ENCODE measurements at regions not wholly inside any gene's neighbourhood (a gene's known extent, or its start where the extent isn't known, plus 50 kb on each side); places are given as distances from the start of the nearest gene placed in this dataset.

DNA sequence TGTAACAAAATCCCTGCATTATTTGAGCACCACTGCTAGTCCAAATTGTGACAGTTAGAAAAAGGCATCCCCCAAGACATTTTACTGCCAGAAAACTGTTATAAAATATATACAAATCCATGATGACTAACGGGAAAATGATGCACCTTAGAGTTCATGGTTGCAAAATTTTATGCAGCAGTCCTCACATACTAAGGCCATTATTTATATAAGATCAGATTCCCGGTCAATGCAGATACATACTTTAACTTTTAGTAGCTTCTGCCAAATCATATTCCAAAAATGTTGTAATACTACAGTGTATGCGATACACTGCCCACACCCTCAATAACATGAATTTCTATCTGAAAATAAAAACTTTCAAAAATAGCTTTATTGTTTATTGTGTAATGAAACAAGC, 239.9 kb upstream of the ZNF32 start:
- DNase-seq = no peak

DNA sequence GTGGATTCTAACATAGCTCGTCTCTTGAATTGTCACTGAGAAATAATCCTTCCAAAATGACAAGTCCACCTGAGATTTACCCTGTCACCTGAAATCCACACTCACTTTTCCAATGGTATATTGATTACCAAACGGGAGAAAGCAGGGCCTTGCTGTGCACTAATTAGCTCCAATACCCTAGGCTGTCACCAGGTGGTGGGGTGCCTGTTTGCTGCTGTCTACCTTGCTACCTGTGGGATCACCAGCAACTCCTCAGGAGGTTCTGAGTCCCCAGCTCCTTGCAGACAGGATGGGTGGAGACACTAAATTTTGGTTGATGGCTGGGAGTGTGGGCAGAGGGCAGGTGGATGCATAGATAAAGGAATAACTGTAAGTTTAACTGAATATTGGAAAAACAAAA, 237.2 kb upstream of the ZNF32 start:
- DNase-seq = no peak

DNA sequence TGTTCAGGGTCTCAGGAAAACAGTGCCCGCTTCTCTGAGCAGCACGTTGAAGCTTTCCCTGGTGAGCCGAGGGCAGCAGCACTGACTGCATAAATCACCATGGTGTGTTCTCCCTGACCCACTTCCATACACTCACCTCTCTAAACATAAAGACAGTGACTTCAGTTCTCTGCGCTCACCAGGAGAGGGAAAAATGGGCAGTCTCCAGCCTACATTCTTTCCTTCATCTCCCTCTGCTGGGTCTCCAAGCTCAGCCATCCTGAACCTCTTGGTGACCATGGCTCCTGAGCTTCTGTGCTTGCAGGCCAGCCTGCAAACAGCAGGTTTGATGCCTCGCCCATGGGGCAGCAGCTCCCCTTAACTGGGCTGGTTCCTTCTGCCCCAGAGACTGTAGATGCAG, 236.6 kb upstream of the ZNF32 start:
- DNase-seq = no peak

DNA sequence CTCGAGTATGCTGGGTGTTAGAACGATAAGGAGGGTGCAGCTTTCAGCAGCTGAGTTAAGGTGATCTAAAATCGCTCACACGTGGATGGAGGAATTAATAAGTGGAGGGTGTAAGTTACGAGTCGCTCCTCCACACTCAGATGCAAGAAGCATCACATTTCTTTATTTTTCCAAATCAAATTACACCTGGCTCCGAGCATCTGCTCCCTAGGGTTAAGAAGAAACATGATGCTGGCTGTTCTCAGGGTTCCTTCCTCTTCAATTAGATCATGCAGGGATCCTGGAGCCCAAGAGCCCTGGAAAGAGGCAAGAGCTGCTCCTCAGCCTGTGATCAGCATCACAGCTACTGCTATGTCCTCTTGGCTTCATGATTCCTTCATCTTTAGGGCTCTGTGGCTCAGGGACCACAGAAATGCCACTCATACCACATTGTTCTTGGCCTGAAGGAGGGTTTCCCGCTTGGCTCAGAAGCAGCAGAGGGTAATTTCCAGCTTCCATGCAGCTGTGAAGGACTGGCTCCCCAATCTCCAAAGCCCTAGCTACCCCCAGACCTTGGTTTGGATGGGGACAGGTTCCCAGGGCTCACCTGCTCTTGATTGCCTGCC, 235.9 kb upstream of the ZNF32 start:
- no peak for DNase-seq

DNA sequence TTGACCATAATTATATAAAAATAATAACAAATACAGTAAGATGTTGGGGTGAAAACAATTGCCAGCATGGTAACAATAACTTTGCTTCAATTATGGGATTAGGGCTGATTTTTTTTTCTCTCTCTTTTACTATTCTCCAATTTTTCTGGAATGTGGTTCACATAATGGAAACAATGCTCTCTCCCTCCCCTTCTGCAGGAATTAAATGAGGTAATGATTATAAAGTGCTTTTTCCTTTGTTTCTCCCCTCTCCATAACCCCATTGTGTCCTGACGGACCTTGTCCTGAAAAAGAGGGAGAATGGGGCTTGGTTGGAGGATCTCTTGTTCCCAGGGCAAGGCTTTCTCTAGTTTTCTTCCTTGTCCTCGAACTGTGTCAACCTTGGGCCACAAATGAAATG, 234.0 kb upstream of the ZNF32 start:
- no peak for DNase-seq

DNA sequence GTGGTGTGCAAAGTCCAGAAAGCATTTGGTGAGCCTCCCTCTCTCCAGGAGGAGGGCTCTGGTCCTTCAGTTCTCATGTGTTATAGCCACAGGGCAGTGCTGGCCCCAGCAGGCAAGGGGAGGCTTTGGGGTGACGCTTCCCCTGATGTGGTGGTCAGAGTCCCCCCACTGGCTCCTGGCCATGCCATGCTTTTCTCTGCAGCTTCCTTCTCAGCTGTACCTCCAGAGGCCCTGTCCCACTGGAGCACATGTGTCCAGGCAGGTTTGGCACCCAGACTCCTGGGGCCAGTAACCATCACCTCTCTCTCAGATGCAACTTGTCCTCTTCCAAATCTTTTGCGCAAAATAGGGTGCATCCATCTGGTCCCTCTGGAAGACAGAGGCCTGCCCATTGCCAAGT, 233.0 kb upstream of the ZNF32 start:
- no peak for DNase-seq

DNA sequence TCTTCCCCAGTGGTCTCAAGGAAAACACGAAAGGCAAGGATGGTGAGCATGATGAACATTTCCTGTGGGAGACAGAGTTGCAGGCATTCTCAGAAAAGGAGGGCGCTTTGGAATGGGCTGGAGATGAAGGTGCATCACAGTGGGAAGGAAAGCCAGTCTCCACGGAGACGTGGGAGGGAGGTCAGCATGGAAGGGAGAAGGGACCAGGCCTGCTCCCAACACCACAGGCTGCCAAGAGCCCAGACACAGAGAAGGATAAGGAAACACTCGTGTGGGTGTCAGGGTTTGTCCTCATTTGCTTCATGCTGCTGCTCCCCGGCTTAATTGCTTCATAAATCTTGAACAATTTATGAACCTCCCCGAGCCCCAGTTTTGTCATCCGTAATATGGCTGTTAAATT, 231.5 kb upstream of the ZNF32 start:
- DNase-seq = no peak

DNA sequence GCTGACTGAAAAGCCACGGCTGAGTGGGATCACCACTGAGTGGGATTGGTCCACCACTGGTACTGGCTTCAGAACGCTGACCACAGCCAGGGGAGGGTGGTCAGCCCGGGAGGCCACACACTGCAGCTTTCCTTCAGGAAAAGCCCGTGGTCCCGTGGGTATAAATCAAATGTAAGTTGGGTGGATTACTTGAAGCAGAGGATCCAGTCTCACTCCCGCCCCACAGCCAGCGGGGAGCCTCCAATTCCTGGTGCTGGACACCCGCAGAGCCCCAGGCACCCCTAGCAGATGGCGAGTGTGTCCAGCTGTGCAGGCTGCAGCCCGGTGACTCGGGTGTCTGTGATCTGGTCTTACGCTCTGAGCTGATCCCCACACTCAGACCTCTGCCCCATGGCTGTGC, 231.1 kb upstream of the ZNF32 start:
- no peak for DNase-seq

DNA sequence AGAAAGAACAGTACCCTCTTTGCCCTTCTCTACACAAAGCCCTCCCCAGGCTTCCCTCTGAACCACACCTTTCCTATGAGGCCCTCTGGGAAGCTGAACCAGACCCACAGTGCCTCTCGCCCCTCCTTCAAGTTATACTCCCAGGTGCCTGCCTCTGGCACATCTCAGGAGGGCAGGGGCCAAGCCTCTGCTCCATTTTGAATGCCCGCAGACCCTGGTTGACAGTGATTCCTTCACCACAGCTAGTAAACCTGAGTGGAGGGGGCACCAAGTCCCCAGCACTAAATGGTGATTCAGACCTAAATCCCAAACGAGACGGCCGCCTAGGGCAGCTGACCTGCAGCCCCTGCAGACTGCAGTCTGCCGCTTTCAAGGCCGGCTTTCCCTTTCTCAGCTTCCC, 230.5 kb upstream of the ZNF32 start:
- no peak for DNase-seq

DNA sequence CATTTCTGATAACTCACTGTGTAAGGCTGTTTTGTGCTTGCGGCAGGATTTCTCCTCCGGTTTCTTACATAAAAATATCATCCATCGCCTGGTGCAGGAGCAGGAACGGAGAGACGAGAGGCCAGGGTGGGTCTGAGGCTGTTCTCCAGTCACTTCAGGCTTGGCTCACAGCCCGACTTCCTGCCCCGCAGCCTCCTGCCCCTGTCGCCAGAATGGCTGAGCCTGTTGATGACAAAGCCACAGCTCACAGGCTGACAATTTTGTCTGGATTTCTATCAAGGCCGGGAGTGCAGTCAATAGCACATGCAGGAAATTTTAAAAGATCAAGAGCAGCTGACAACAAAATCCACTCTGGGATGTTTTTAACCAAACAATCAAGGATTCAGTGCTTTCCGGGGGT, 229.7 kb upstream of the ZNF32 start:
- DNase-seq = no peak

DNA sequence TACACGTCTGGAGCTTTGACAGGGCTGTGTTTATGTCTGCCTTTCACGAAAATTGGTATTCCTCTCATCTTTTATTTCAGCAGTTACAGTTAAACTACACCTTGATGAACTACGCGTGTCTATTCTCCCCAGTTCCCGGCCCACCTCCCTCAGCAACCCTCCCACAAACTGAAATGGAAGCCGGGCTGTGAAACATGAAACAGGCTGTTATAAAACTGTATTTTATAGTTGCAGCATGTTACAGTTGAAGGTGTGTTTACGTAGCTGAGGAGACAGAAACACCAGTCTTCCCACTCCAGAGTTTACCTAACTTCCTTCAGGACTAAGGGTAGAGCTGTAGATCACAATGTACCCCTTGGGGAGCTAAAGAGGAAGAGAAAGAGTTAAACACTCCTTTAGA, 228.3 kb upstream of the ZNF32 start:
- DNase-seq = no peak

DNA sequence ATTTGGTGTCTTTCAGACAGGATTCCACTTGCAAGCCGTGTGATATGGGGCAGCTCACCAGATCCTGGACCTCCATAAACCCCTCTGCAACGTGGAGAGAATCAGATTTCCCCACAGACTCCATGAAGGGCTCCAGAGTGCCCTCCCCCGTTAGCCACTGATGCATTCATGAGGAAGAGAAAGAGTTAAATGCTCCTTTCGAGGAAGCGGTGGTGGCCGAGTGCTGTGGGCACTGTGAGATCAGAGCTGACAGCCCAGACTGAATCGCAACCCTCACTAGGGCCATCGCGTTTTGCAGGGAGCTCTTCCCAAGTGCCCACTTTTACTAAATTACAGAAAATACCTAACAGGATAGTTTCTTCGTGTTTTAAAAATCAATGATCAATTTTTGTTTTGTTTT, 226.3 kb upstream of the ZNF32 start:
- no peak for DNase-seq

DNA sequence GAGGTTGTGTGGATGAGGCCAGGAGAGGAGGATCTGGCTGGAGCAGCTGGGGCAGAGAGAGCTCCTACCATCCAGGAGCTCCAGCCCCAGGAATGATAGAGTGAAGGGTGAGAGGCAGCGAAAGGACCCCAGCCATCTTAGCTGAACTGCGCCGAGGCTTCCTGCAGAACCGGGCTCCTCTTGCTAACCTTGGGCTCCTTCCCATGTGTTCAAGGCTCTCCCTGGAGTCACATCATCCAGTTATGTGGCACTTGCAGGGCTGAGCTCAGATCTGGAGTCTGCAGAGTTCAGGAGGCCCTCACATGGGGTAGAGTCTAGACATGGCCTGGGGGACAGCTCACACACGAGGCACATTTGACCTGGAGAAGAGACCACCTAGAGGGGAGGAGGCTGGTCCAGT, 225.0 kb upstream of the ZNF32 start:
- no peak for DNase-seq

DNA sequence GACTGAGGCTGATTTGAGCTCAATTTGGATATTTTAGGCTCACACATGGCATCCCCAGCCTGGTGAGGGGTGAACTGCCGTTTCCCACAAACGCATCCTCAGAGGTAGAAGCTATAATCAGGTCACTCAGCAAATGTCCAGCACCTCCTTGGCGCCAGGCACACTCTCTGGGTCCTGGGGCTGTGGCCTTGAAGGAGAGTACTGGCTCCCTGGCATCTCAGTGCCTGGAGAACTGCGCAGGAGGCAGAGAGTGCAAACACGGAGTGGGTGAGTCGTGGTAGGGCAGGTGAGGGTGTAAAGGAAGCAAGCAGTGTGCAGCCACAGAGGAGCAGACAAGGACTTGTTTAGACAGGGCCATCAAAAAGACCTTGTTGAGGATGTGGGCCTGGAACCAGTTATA, 224.0 kb upstream of the ZNF32 start:
- no peak for DNase-seq

DNA sequence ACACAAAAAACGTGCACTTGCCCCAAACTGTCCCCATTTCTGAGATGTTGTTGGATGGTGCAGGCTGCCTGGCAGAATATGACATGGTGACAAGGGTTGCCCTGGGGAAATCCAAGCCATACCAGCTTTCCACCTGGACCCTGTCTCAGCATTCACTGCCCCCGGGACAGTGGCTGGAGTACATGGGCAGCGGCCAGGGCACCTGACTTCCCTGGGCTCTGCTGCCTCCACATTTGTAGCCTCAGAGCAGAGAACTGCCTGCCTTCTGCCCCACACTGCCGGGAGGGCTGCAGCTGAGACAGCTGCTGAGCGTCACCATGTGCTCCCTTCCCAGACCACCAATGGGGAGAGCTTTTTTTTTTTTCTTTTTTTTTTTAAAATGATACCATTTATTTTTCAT, 222.9 kb upstream of the ZNF32 start:
- DNase-seq = no peak

DNA sequence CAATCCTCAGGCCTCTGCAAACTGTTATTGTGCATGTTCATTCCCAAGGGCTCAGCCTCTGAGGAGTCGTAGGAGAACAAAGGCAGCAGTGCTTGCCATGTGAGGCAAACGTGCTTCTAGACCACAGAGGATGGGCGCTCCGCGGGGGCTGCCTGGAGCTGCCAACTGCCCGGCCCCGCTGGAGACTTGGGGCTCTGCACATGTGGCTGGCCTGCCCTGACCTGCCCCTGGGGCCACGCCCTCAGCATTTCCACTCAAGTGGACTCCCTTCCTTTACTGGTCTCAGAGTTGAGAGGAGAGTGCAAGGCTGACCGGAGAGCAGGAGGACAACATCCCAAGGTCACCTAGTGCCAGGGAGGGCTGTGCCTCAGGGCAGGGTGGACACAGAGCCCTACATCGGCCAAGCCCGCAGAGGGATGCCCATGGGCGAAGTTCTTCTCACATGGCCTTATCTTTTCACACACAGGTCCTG, 222.3 kb upstream of the ZNF32 start:
- no peak for DNase-seq

DNA sequence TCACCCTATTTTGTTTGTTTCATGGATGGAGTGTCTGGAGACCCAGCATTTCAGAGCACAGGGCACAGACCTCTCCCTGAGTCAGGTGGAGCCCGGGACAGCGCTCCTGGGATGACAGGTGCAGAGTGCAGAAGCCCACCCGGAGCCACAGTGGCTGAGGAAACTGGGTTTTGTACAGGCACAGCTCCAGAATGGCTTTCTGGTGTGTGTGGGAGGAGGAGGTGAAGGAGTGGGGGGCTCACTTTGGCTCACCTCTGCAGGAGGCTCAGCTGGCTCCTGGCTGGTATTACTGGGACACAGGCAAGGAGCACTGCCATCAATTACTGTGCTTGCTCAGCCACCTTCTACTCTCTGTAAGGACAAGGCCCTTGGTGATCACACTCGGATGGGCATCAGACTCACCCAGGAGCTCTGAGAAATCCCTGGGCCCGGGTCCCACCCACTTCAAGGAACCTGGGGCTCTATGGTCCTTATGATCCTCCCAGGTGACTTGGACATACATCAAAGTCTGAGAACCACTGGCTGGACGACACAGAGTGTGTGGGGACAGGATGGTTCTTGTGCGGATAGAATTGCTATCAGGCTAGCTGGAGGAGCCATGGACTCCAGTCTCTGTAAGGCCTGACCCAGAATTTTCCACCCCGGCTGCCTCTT, 221.1 kb upstream of the ZNF32 start:
- DNase-seq = no peak

DNA sequence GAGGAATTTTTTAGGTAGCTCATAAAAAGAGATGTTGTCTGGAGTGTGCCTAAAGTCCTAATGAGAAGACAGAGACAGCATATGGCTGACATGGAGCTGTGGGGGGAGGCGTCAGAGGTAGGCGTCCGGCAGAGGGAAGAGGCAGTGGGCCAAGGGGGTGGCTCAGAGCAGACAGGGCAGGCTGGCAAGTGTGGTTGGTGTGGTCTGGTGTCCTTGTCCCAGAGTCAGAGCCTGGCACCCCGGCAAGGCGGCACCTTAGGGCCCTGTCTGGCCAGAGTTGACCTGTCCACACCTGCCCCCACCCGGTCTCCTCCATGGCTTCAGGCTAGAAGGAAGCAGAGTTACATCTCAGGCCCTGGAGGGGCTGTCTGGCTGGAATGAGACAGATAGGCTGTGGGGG, 220.3 kb upstream of the ZNF32 start:
- DNase-seq = no peak

DNA sequence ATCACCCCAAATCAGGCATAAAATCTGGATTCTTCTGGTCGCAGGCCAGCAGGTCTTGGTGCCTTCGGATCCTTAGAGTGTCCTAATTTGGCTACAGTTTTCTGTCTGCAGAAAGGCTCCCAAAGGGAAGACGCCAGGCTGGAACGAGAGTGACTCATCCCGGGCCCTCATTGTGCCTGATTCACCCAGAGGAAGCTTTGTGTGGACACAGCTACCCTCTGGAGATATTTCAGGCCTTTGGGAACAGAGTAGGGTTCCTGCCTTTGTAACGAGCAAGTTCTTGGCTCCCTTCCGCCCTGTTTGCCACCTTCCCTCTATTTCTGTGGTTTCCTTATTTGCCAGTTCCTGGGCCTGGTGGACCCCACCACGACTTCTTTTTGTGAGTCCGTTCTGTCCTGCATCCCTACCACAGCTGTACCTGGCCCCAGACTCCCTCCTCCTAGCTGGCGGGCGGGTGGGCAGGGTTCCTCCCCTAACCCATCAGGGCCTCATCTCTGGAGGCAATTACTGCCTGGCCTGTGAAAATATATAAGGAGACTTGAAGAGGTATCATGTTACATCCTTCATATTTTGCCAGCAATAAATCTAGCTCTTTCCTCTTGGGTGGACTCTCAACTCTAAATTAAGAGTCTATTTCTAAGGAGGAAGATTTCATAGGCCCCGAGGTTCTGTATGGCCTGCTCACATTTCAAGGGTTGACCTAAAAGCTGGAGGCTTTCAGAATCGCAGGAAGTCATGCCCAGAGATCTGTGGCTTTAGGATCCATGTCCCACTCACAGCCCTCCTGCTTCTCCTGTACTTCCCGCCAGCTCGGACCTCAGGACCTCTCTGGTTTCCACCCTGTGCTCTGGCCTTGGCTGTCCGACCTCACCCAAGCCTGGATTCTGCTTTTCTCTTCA, 219.2 kb upstream of the ZNF32 start:
- no peak for DNase-seq

DNA sequence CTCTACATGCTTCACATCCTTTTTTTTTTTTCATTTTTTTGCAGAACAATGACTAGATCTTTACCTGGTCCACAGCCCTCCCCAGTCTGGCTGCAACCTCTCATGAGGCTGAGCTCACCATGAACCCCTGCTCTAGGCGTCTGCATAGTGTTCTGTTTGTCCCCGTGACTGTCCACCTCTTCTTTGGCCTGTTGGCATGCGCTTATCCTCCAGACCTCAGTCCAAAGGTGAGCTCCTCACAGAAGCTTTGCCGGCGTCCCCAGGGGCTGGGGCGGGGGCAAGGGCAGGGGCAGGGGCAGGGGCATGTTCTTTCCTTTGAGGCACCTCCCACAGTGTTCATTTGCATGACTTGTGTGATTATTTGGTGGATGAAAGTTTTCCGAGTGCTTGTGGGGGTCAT, 218.4 kb upstream of the ZNF32 start:
- DNase-seq = no peak

DNA sequence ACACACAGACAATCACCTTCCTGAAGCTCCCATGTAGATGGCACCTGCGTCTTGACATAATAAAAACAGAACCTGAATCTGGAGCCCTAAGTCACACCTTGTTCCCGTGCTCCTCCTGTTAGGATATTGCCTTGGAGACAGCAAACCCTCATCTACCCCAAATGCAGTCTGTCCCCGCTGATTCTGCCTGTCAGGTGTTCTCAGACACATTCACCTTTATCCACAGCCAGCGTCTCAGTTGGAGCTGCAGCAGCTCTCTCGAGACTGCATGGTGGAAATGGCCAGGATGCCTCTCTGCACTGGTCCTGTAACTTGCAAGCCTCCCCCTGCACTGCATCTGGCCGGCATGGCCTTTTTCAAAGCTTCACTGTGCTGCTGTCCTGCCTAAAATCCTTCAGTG, 218.0 kb upstream of the ZNF32 start:
- no peak for DNase-seq

DNA sequence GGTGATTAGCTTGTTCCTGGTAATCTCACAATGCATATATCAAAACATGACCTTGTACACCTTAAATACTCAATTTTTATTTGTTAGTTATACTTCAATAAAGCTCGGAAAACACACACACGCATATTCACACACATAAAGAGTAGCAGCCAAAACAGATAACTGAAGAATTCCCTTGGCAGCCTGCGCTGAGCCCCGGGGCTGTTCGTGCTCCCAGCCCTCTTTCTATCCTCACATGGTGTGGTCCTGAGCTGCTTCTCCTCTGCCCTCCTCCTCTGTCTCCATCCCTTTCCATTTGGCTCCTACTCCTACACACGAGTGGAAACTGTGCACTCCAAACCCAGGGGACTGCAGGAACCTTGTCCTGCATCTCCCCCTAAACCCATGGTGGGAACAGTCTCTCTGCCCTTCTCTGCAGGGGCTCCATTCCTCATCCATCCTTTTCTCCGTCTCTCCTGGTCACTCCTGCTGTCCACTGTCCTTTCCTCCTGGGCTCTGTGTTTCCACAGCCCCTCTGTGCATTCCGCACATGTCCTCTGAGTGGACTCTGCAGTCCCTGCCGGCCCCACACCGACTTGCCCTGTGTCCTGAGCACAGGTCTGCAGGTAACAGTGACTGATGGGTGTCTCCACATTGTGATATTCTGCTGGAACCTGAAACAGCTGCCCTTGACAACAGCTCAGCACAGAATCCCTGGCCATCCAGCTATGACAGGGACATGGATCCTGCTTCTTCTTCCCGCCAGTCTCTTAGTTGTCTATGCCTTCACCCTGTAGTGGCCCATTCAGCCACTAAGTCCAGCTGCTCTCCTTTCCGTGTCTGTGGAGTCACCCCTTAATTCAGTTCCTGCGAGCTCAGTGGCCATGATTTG, 216.8 kb upstream of the ZNF32 start:
- no peak for DNase-seq

DNA sequence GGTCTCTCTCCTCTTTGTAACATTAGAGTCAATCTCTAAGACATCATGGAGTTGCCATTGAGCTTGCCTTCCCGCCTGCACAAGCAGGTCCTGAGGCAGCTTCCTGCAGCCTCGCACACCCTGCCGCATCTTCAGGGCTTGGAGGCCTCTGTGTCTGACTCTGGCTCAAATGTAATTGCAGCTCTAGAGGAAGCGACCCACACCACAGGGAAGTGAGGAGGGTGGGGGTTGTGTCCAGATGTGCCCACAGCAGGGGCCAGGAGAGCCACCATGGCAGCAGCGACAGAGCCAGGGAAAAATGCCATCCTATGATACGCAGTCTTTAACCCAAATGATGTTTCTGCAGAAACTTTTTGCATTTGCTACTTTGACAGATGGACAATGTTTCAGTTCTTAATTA, 216.0 kb upstream of the ZNF32 start:
- no peak for DNase-seq
